Thyroid gland (tissue), 4 donors: ENCODE measurements at regions not wholly inside any gene's neighbourhood (a gene's known extent, or its start where the extent isn't known, plus 50 kb on each side); places are given as distances from the start of the nearest gene placed in this dataset.

Experiments used
- DNase-seq, 2 donors: peaks; one replicate each; pipeline ENCODE4 v3.0.0-alpha.2; 2019
- H3K27ac ChIP-seq, 3 donors: fragments of 200-600 bp; sonication (generic); 1 replicate in 2 of 3; 2 replicates in 1 of 3; pipeline ENCODE4 v1.5.1; 2016 to 2019; ENCODE audit warnings: mild to moderate bottlenecking in 1 of 3, moderate library complexity in 1 of 3
- H3K27me3 ChIP-seq: fragments of 200-600 bp; sonication (generic); one replicate; pipeline ENCODE4 v1.5.1; 2019
- H3K36me3 ChIP-seq, 2 donors: fragments of 200-600 bp; sonication (generic); one replicate each; pipeline ENCODE4 v1.5.1; 2016 to 2019
- H3K4me1 ChIP-seq, 2 donors: fragments of 200-600 bp; sonication (generic); one replicate each; pipeline ENCODE4 v1.5.1; 2017 to 2019
- H3K4me3 ChIP-seq, 3 donors: fragments of 200-600 bp; sonication (generic); replicated peaks in 1 of 3; 1 replicate in 2 of 3; 2 replicates in 1 of 3; pipeline ENCODE4 v1.5.1; 2016; ENCODE audit warnings: mild to moderate bottlenecking in 1 of 3
- H3K9me3 ChIP-seq: fragments of 200-600 bp; sonication (generic); one replicate; pipeline ENCODE4 v1.5.1; 2017
- CTCF ChIP-seq, 6 experiments: fragments of 200-600 bp in 3 of 6; fragments of 450-650 bp in 3 of 6; sonication (generic) in 3 of 6; IDR thresholded peaks; one replicate each; pipeline ENCODE4 v1.5.1; 2016 to 2019; ENCODE audit warnings: antibody characterized with exemption in 6 of 6, mild to moderate bottlenecking in 2 of 6, inconsistent platforms in 1 of 6, moderate library complexity in 1 of 6
- POLR2A ChIP-seq, 2 donors: fragments of 450-650 bp; IDR thresholded peaks; one replicate each; pipeline ENCODE4 v1.6.1; 2017; ENCODE audit warnings: antibody characterized with exemption in 2 of 2, mild to moderate bottlenecking in 2 of 2, moderate library complexity in 1 of 2
- WGBS, 2 donors: methylation state at CpG; one replicate each; pipeline ENCODE4 v1.1.5; 2017; 5-methylcytosine and 5-hydroxymethylcytosine counted together
- intact Hi-C: fragments of 100-400 bp; cut with DNase I; formaldehyde crosslinking; loops from one replicate; pipeline ENCODE4 v1.15.1; 2023

- H3K27me3 ChIP-seq: no peaks in the 10 kb centered on the region
- no peaks in the 10 kb centered on the region for H3K4me1 ChIP-seq
- H3K9me3 ChIP-seq: no peaks in the 10 kb centered on the region
- TF ChIP-seq POLR2A (IDR thresholded peaks at IDR 0.05): no peak
- no peak for TF ChIP-seq CTCF (IDR thresholded peaks at IDR 0.05)
- no peak overlapping the region for H3K27ac ChIP-seq
- WGBS, 2 donors: 64 to 68% methylated on average over 7 of the region's 7 CpGs
- H3K36me3 ChIP-seq: no peaks in the 10 kb centered on the region
- H3K4me3 ChIP-seq: no peak overlapping the region
- no peak for DNase-seq
- intact Hi-C loops: no loop called here
Observed at GRCh38 chr10:3281941-3282673, 109.5 kb upstream of the PITRM1 start.

- no peak for DNase-seq
- no peaks in the 10 kb centered on the region for H3K27me3 ChIP-seq
- no peak for TF ChIP-seq CTCF (IDR thresholded peaks at IDR 0.05)
- TF ChIP-seq POLR2A (IDR thresholded peaks at IDR 0.05): no peak
- WGBS, 2 donors: 74 to 75% methylated on average over 2 of the region's 2 CpGs
- H3K4me3 ChIP-seq: no peak overlapping the region
- intact Hi-C loops: no loop called here
- no peaks in the 10 kb centered on the region for H3K4me1 ChIP-seq
- no peaks in the 10 kb centered on the region for H3K9me3 ChIP-seq
- no peaks in the 10 kb centered on the region for H3K36me3 ChIP-seq
- no peak overlapping the region for H3K27ac ChIP-seq
Observed at GRCh38 chr10:3278771-3279170, 106.2 kb upstream of the PITRM1 start.

GRCh38 chr10:3277566-3277965 lies 105.0 kb upstream of the PITRM1 start:
- TF ChIP-seq POLR2A (IDR thresholded peaks at IDR 0.05) (no peak), CTCF (IDR thresholded peaks at IDR 0.05) (no peak)
- WGBS, 2 donors: 71 to 84% methylated on average over 4 of the region's 4 CpGs
- intact Hi-C loops: no loop called here
- Histone ChIP-seq H3K27ac (no peak overlapping the region), H3K27me3 (no peaks in the 10 kb centered on the region), H3K4me1 (no peaks in the 10 kb centered on the region), H3K9me3 (no peaks in the 10 kb centered on the region), H3K4me3 (no peak overlapping the region), H3K36me3 (no peaks in the 10 kb centered on the region)
- no peak for DNase-seq

- DNase-seq: no peak
- WGBS, 2 donors: 66 to 68% methylated on average over 7 of the region's 7 CpGs
- Histone ChIP-seq H3K4me1 (no peaks in the 10 kb centered on the region), H3K27me3 (no peaks in the 10 kb centered on the region), H3K27ac (no peak overlapping the region), H3K9me3 (no peaks in the 10 kb centered on the region), H3K4me3 (no peak overlapping the region), H3K36me3 (no peaks in the 10 kb centered on the region)
- intact Hi-C loops: no loop called here
- TF ChIP-seq CTCF (IDR thresholded peaks at IDR 0.05) (no peak), POLR2A (IDR thresholded peaks at IDR 0.05) (no peak)
Observed at GRCh38 chr10:3274414-3274813, 101.8 kb upstream of the PITRM1 start.

GRCh38 chr10:3273966-3274365 lies 101.4 kb upstream of the PITRM1 start:
- TF ChIP-seq CTCF (IDR thresholded peaks at IDR 0.05) (no peak), POLR2A (IDR thresholded peaks at IDR 0.05) (no peak)
- no peaks in the 10 kb centered on the region for H3K4me1 ChIP-seq
- intact Hi-C loops: no loop called here
- no peak overlapping the region for H3K27ac ChIP-seq
- WGBS, 2 donors: 88% methylated on average over 12 of the region's 12 CpGs
- no peaks in the 10 kb centered on the region for H3K36me3 ChIP-seq
- H3K27me3 ChIP-seq: no peaks in the 10 kb centered on the region
- no peak overlapping the region for H3K4me3 ChIP-seq
- DNase-seq: no peak
- H3K9me3 ChIP-seq: no peaks in the 10 kb centered on the region
